Caco-2 (cell line): ENCODE measurements at regions not wholly inside any gene's neighbourhood (a gene's known extent, or its start where the extent isn't known, plus 50 kb on each side); places are given as distances from the start of the nearest gene placed in this dataset.

Experiments
- BruUV-seq: library from RNA; stranded (reverse); fragments of 400-500 nt; replicated peaks from 2 replicates; lab custom pipeline; 2021; lab: Mats Ljungman, UMichigan
- CTCF ChIA-PET: fragments of 300-600 bp; sonication (Branson Sonifier 250); formaldehyde crosslinking; loops from one replicate; lab custom pipeline; 2022; ENCODE audit warnings: antibody characterized with exemption; lab: Charles Lee
- POLR2A ChIA-PET: fragments of 300-600 bp; sonication (Branson Sonifier 250); formaldehyde crosslinking; loops from one replicate; lab custom pipeline; 2022; ENCODE audit warnings: antibody characterized with exemption; lab: Charles Lee
- DNase-seq, 2 experiments: peaks; one replicate each; pipeline versions ENCODE4 v3.0.0 to v3.0.0-alpha.2; 2020 to 2022
- H3K27me3 ChIP-seq: replicated peaks from 2 replicates; pipeline ENCODE4 v1.6.0; 2011; ENCODE audit warnings: low read length; ENCODE audit not compliant: control insufficient read depth, insufficient read depth
- H3K36me3 ChIP-seq: 2 replicates; pipeline ENCODE4 v1.5.1; 2011; ENCODE audit warnings: low read length; ENCODE audit not compliant: control insufficient read depth, insufficient read depth
- H3K4me1 ChIP-seq: fragments of 250-450 bp; sonication (Bioruptor Pico); 2 replicates; pipeline ENCODE4 v1.5.1; 2020; ENCODE audit warnings: mild to moderate bottlenecking
- H3K4me3 ChIP-seq: 2 replicates; pipeline ENCODE4 v1.5.1; 2011; ENCODE audit warnings: low read depth, mild to moderate bottlenecking, control low read depth, low read length
- H3K9me3 ChIP-seq: fragments of 250-450 bp; sonication (Bioruptor Pico); 2 replicates; pipeline ENCODE4 v1.5.1; 2020; ENCODE audit warnings: mild to moderate bottlenecking, moderate library complexity
- H3K27ac Mint-ChIP-seq: one replicate; pipeline ENCODE4 v1.8.0; 2022; ENCODE audit warnings: mixed read lengths; ENCODE audit not compliant: unreplicated experiment
- H3K27me3 Mint-ChIP-seq: one replicate; pipeline ENCODE4 v1.8.0; 2022; ENCODE audit warnings: mixed read lengths; ENCODE audit not compliant: insufficient read depth, unreplicated experiment
- H3K36me3 Mint-ChIP-seq: one replicate; pipeline ENCODE4 v1.8.0; 2022; ENCODE audit warnings: mild to moderate bottlenecking, mixed read lengths; ENCODE audit not compliant: insufficient read depth, unreplicated experiment
- H3K4me1 Mint-ChIP-seq: one replicate; pipeline ENCODE4 v1.8.0; 2022; ENCODE audit warnings: low read depth, mixed read lengths; ENCODE audit not compliant: unreplicated experiment
- H3K4me3 Mint-ChIP-seq: one replicate; pipeline ENCODE4 v1.8.0; 2022; ENCODE audit warnings: mild to moderate bottlenecking, moderate library complexity, mixed read lengths; ENCODE audit not compliant: unreplicated experiment
- H3K9me3 Mint-ChIP-seq: one replicate; pipeline ENCODE4 v1.8.0; 2022; ENCODE audit warnings: mixed read lengths; ENCODE audit not compliant: unreplicated experiment
- intact Hi-C: fragments of 100-400 bp; cut with micrococcal nuclease; formaldehyde crosslinking; loops from one replicate; pipeline ENCODE4 v1.10.0; 2022; ENCODE audit not compliant: unreplicated experiment
- TF ChIP-seq, protein P1 (sequence below), 2 experiments: fragments of 200-600 bp in 1 of 2; IDR thresholded peaks; 1 replicate in 1 of 2; 2 replicates in 1 of 2; pipeline versions ENCODE4 v1.5.1 to v1.8.0; 2011 to 2022; ENCODE audit warnings: antibody characterized with exemption in 1 of 2, control low read depth in 1 of 2, inconsistent platforms in 1 of 2, low read depth in 1 of 2, low read length in 1 of 2, mild to moderate bottlenecking in 1 of 2, moderate library complexity in 1 of 2; ENCODE audit not compliant: insufficient read depth in 1 of 2, severe bottlenecking in 1 of 2, unreplicated experiment in 1 of 2

- no peak for DNase-seq
- ChIA-PET POLR2A (no interaction called here), CTCF (no interaction called here)
- TF ChIP-seq, protein P1, sequence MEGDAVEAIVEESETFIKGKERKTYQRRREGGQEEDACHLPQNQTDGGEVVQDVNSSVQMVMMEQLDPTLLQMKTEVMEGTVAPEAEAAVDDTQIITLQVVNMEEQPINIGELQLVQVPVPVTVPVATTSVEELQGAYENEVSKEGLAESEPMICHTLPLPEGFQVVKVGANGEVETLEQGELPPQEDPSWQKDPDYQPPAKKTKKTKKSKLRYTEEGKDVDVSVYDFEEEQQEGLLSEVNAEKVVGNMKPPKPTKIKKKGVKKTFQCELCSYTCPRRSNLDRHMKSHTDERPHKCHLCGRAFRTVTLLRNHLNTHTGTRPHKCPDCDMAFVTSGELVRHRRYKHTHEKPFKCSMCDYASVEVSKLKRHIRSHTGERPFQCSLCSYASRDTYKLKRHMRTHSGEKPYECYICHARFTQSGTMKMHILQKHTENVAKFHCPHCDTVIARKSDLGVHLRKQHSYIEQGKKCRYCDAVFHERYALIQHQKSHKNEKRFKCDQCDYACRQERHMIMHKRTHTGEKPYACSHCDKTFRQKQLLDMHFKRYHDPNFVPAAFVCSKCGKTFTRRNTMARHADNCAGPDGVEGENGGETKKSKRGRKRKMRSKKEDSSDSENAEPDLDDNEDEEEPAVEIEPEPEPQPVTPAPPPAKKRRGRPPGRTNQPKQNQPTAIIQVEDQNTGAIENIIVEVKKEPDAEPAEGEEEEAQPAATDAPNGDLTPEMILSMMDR (IDR thresholded peaks at IDR 0.05; ENCODE audit: insufficient read depth in 1 of 2, low read depth in 1 of 2, low read length in 1 of 2, severe bottlenecking in 1 of 2, unreplicated experiment in 1 of 2): no peak
- H3K27me3 ChIP-seq: no peaks in the 10 kb centered on the region
- Mint-ChIP-seq H3K27me3 (no peaks in the 10 kb centered on the region), H3K4me1 (no peaks in the 10 kb centered on the region), H3K36me3 (no peaks in the 10 kb centered on the region), H3K9me3 (no peaks in the 10 kb centered on the region), H3K4me3 (no peak overlapping the region), H3K27ac (no peak overlapping the region)
- no peaks in the 10 kb centered on the region for H3K9me3 ChIP-seq
- no peaks in the 10 kb centered on the region for H3K36me3 ChIP-seq
- no TSS peak for BruUV-seq
- intact Hi-C loops: no loop called here
- no peak overlapping the region for H3K4me3 ChIP-seq
- no peaks in the 10 kb centered on the region for H3K4me1 ChIP-seq
Measured at GRCh38 chr5:27511061-27511460, 472.7 kb upstream of the CDH9 start.

DNA sequence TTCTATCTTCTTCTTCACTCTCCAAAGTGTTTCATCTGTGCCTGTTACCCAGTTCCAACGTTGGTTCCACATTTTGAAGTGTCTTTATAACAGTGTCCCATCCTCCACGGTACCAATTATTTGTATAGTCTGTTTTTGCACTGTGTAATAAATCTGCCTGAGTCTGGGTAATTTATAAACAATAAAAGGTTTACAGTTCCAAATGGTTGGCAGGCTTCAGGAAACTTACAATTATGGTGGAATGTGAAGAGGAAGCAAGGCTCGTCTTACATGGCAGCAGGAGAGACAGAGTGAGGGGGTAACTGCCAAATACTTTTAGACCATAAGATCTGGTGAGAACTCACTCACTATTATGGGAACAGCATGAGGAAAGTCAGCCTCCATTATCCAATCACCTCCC lies 465.4 kb upstream of the CDH9 start:
- intact Hi-C loops: no loop called here
- ChIA-PET POLR2A (no interaction called here), CTCF (no interaction called here)
- peaks cover 9% of the 10 kb centered on the region for H3K9me3 Mint-ChIP-seq
- Histone ChIP-seq H3K4me1 (peaks cover 16% of the 10 kb centered on the region), H3K36me3 (no peaks in the 10 kb centered on the region), H3K9me3 (no peaks in the 10 kb centered on the region), H3K27me3 (no peaks in the 10 kb centered on the region), H3K4me3 (no peak overlapping the region)
- DNase-seq: no peak
- TF ChIP-seq, protein P1 (IDR thresholded peaks at IDR 0.05; ENCODE audit: insufficient read depth in 1 of 2, low read depth in 1 of 2, low read length in 1 of 2, severe bottlenecking in 1 of 2, unreplicated experiment in 1 of 2): no peak
- no peaks in the 10 kb centered on the region for H3K36me3 Mint-ChIP-seq
- no peak overlapping the region for H3K4me3 Mint-ChIP-seq
- H3K27me3 Mint-ChIP-seq: no peaks in the 10 kb centered on the region
- peaks cover 8% of the 10 kb centered on the region for H3K4me1 Mint-ChIP-seq
- no peak overlapping the region for H3K27ac Mint-ChIP-seq
- no TSS peak for BruUV-seq

DNA sequence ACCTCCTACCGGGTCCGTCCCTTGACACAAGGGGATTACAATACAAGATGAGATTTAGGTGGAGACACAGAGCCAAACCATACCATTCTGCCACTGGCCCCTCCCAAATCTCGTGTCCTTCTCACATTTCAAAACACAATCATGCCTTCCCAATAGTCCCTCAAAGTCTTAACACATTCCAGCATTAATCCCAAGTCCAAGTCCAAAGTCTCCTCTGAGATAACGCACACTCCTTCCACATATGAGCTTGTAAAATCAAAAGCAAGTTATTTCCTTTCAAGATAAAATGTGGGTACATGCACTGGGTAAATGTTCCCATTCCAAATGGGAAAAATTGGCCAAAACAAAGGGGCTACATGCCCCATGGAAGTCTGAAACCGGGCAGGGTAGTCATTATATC lies 463.9 kb upstream of the CDH9 start:
- H3K27me3 Mint-ChIP-seq: no peaks in the 10 kb centered on the region
- Histone ChIP-seq H3K9me3 (no peaks in the 10 kb centered on the region), H3K36me3 (no peaks in the 10 kb centered on the region), H3K4me1 (peaks cover 16% of the 10 kb centered on the region), H3K27me3 (no peaks in the 10 kb centered on the region), H3K4me3 (no peak overlapping the region)
- H3K27ac Mint-ChIP-seq: no peak overlapping the region
- intact Hi-C loops: no loop called here
- no peak overlapping the region for H3K4me3 Mint-ChIP-seq
- BruUV-seq: no TSS peak
- peaks cover 9% of the 10 kb centered on the region for H3K9me3 Mint-ChIP-seq
- ChIA-PET CTCF (no interaction called here), POLR2A (no interaction called here)
- H3K36me3 Mint-ChIP-seq: no peaks in the 10 kb centered on the region
- peaks cover 8% of the 10 kb centered on the region for H3K4me1 Mint-ChIP-seq
- DNase-seq: peak in 1 of 2 experiments; percentile 32
- TF ChIP-seq, protein P1 (IDR thresholded peaks at IDR 0.05; ENCODE audit: insufficient read depth in 1 of 2, low read depth in 1 of 2, low read length in 1 of 2, severe bottlenecking in 1 of 2, unreplicated experiment in 1 of 2): no peak
